DOHH2 (cell line): ENCODE measurements at regions not wholly inside any gene's neighbourhood (a gene's known extent, or its start where the extent isn't known, plus 50 kb on each side); places are given as distances from the start of the nearest gene placed in this dataset.
"Not testable (repeated sequence)": the region's sequence is repeated elsewhere in the genome, so short reads cannot be mapped to it uniquely, and the experiment has no call there.

Source experiments
- H3F3A ChIP-seq: fragments of 200-600 bp; sonication (generic), shearing (Covaris generic); 2 replicates; pipeline ENCODE4 v1.6.0; 2016; ENCODE audit warnings: antibody characterized with exemption, mild to moderate bottlenecking; ENCODE audit not compliant: control insufficient read depth, insufficient read depth
- H3K27ac ChIP-seq: fragments of 200-600 bp; sonication (generic); 2 replicates; pipeline ENCODE4 v1.5.1; 2014; ENCODE audit warnings: low read depth, mild to moderate bottlenecking, low read length, moderate library complexity
- H3K27me3 ChIP-seq: fragments of 200-600 bp; sonication (generic); 2 replicates; pipeline ENCODE4 v1.6.1; 2014; ENCODE audit warnings: mild to moderate bottlenecking, low read length, mixed read lengths; ENCODE audit not compliant: control insufficient read depth
- H3K36me3 ChIP-seq: fragments of 200-600 bp; sonication (generic); 2 replicates; pipeline ENCODE4 v1.6.1; 2014; ENCODE audit warnings: mild to moderate bottlenecking, low read length, moderate library complexity, mixed read lengths; ENCODE audit not compliant: control insufficient read depth
- H3K4me1 ChIP-seq: fragments of 200-600 bp; sonication (generic); 2 replicates; pipeline ENCODE4 v1.6.1; 2014; ENCODE audit warnings: mild to moderate bottlenecking, low read length, mixed read lengths; ENCODE audit not compliant: control insufficient read depth
- H3K4me2 ChIP-seq: fragments of 200-600 bp; sonication (generic); 2 replicates; pipeline ENCODE4 v1.6.0; 2014; ENCODE audit warnings: mild to moderate bottlenecking, low read length, moderate library complexity
- H3K4me3 ChIP-seq: fragments of 200-600 bp; sonication (generic); 2 replicates; pipeline ENCODE4 v1.5.1; 2014; ENCODE audit warnings: mild to moderate bottlenecking, low read length, mixed read lengths
- H3K79me2 ChIP-seq: fragments of 200-600 bp; sonication (generic); 2 replicates; pipeline ENCODE4 v1.6.1; 2014; ENCODE audit warnings: mild to moderate bottlenecking, low read length, mixed read lengths; ENCODE audit not compliant: control insufficient read depth
- H3K9me2 ChIP-seq: fragments of 200-600 bp; sonication (generic); replicated peaks from 2 replicates; pipeline ENCODE4 v1.6.1; 2014; ENCODE audit warnings: mild to moderate bottlenecking, low read length, mixed read lengths; ENCODE audit not compliant: control insufficient read depth
- H3K9me3 ChIP-seq: fragments of 200-600 bp; sonication (generic); 2 replicates; pipeline ENCODE4 v1.6.1; 2014; ENCODE audit warnings: antibody characterized with exemption, low read length, mixed read lengths; ENCODE audit not compliant: control insufficient read depth, insufficient read depth
- H4K20me1 ChIP-seq: fragments of 200-600 bp; sonication (generic); 2 replicates; pipeline ENCODE4 v1.6.0; 2014; ENCODE audit warnings: low read depth, mild to moderate bottlenecking, antibody characterized with exemption, low read length, moderate library complexity; ENCODE audit not compliant: control insufficient read depth, insufficient read depth
- CTCF ChIP-seq: fragments of 200-600 bp; sonication (generic); IDR thresholded peaks from one replicate; pipeline ENCODE4 v1.5.1; 2014; ENCODE audit warnings: antibody characterized with exemption, mild to moderate bottlenecking, low read depth, low read length; ENCODE audit not compliant: poor library complexity, severe bottlenecking
- EZH2phosphoT487 ChIP-seq: fragments of 200-600 bp; sonication (generic); IDR thresholded peaks from 2 replicates; pipeline ENCODE4 v1.6.1; 2017; ENCODE audit warnings: borderline replicate concordance, mild to moderate bottlenecking, antibody characterized with exemption, low read length, moderate library complexity, mixed read lengths

GRCh38 chr17:74130276-74130675 lies 73.2 kb upstream of the RPL38 start:
- H3K27ac ChIP-seq, result no peak overlapping the region
- H3K27me3 ChIP-seq, result peaks cover 4% of the 10 kb centered on the region
- no peak overlapping the region for H3K4me3 ChIP-seq

GRCh38 chr17:74130841-74131240 lies 72.6 kb upstream of the RPL38 start:
- Histone ChIP-seq H3K4me1 (no peaks in the 10 kb centered on the region), H3K27me3 (peaks cover 5% of the 10 kb centered on the region), H3F3A (no peaks in the 10 kb centered on the region), H4K20me1 (no peaks in the 10 kb centered on the region), H3K9me3 (no peaks in the 10 kb centered on the region), H3K9me2 (no peaks in the 10 kb centered on the region), H3K4me3 (no peak overlapping the region), H3K4me2 (no peak overlapping the region), H3K27ac (no peak overlapping the region), H3K36me3 (no peaks in the 10 kb centered on the region), H3K79me2 (no peaks in the 10 kb centered on the region)
- TF ChIP-seq EZH2phosphoT487, result no peak
- no peak for TF ChIP-seq CTCF

More at GRCh38 chr17:74130276-74130675, 73.2 kb upstream of the RPL38 start:
- H3K4me1 ChIP-seq, result no peaks in the 10 kb centered on the region
- H3F3A ChIP-seq, result no peaks in the 10 kb centered on the region
- H3K4me2 ChIP-seq, result no peak overlapping the region
- no peak for TF ChIP-seq EZH2phosphoT487
- no peak for TF ChIP-seq CTCF
- H3K9me3 ChIP-seq, result no peaks in the 10 kb centered on the region
- H3K79me2 ChIP-seq, result no peaks in the 10 kb centered on the region
- no peaks in the 10 kb centered on the region for H4K20me1 ChIP-seq
- no peaks in the 10 kb centered on the region for H3K9me2 ChIP-seq
- no peaks in the 10 kb centered on the region for H3K36me3 ChIP-seq

GRCh38 chr17:74132354-74132753 lies 71.1 kb upstream of the RPL38 start:
- no peaks in the 10 kb centered on the region for H3K9me3 ChIP-seq
- H3K79me2 ChIP-seq, result no peaks in the 10 kb centered on the region
- H3K27me3 ChIP-seq, result peaks cover 11% of the 10 kb centered on the region
- H3F3A ChIP-seq, result no peaks in the 10 kb centered on the region
- no peak overlapping the region for H3K27ac ChIP-seq
- no peak overlapping the region for H3K4me3 ChIP-seq
- TF ChIP-seq CTCF (no peak), EZH2phosphoT487 (no peak)
- H3K4me2 ChIP-seq, result no peak overlapping the region
- no peaks in the 10 kb centered on the region for H3K4me1 ChIP-seq
- H3K36me3 ChIP-seq, result no peaks in the 10 kb centered on the region
- no peaks in the 10 kb centered on the region for H3K9me2 ChIP-seq
- H4K20me1 ChIP-seq, result no peaks in the 10 kb centered on the region

DNA sequence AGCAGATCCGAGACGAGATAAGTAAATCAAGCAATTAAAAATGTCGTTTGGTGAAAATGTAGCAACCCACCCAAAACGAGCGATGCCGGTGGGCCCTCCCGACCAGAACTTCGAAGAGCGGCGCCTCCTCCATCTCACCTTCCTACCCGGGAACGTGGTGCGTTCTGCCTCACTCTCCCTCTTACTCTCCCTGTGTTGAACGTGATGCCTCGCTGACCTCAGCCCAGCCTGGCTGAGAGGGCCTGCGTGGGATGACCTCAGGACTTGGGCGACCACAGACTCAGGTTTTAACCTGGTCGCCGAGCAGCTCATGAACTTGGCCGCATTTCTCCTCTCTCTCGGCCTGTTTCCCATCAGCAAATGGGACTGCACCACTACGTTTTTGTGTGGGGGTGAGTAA lies 69.7 kb upstream of the RPL38 start:
- H3K4me2 ChIP-seq, result no peak overlapping the region
- H3K9me2 ChIP-seq, result no peaks in the 10 kb centered on the region
- H4K20me1 ChIP-seq, result no peaks in the 10 kb centered on the region
- H3K36me3 ChIP-seq, result no peaks in the 10 kb centered on the region
- no peaks in the 10 kb centered on the region for H3K9me3 ChIP-seq
- H3K27me3 ChIP-seq, result peaks cover 14% of the 10 kb centered on the region
- H3K79me2 ChIP-seq, result no peaks in the 10 kb centered on the region
- no peaks in the 10 kb centered on the region for H3K4me1 ChIP-seq
- H3K27ac ChIP-seq, result no peak overlapping the region
- H3K4me3 ChIP-seq, result no peak overlapping the region
- TF ChIP-seq CTCF (no peak), EZH2phosphoT487 (no peak)
- no peaks in the 10 kb centered on the region for H3F3A ChIP-seq

DNA sequence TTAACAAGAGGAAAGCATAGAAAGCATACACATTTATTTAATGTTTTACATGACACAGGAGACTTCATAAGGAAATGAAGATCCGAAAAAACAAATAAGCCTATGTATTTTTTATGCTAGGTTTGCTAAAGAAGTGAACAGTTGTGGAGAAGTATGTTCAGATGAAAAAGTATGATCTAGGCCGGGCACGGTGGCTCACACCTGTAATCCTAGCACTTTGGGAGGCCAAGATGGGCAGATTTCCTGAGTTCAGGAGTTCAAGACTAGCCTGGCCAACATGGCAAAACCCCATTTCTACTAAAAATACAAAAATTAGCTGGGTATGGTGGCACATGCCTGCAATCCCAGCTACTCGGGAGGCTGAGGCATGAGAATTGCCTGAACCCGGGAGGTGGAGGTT lies 69.2 kb upstream of the RPL38 start:
- H3K36me3 ChIP-seq, H3K27ac ChIP-seq, H3F3A ChIP-seq, H4K20me1 ChIP-seq, H3K4me3 ChIP-seq, H3K4me2 ChIP-seq, H3K9me2 ChIP-seq, H3K79me2 ChIP-seq, H3K9me3 ChIP-seq, H3K4me1 ChIP-seq: not testable (repeated sequence)
- H3K27me3 ChIP-seq, result peaks cover 14% of the 10 kb centered on the region
